ENCODE measurements at regions not wholly inside any gene's neighbourhood (a gene's known extent, or its start where the extent isn't known, plus 50 kb on each side); places are given as distances from the start of the nearest gene placed in this dataset.

GRCh38 chr10:58016614-58017013 lies 251.1 kb downstream of the IPMK start (continued):
- TF ChIP-seq FOXM1 (IDR thresholded peaks at IDR 0.05; ENCODE audit: low read depth) (no peak), FOXJ3 (CRISPR knock-in tag; IDR thresholded peaks at IDR 0.05) (no peak)

- no peak overlapping the region for H3K4me2 ChIP-seq
- TF ChIP-seq YY1 (IDR thresholded peaks at IDR 0.05; ENCODE audit: low read depth) (no peak), NRF1 (IDR thresholded peaks at IDR 0.05; ENCODE audit: low read depth, low read length) (no peak), RFX5 (IDR thresholded peaks at IDR 0.05; ENCODE audit: low read length) (no peak), MAX (IDR thresholded peaks at IDR 0.05; ENCODE audit: low read depth) (no peak), ELF1 (IDR thresholded peaks at IDR 0.05) (no peak), FOXJ3 (CRISPR knock-in tag; IDR thresholded peaks at IDR 0.05) (no peak), POLR2AphosphoS5 (IDR thresholded peaks at IDR 0.05; ENCODE audit: low read depth, low read length) (no peak), USF2 (IDR thresholded peaks at IDR 0.05; ENCODE audit: borderline replicate concordance, low read depth, low read length) (no peak), CHD2 (IDR thresholded peaks at IDR 0.05; ENCODE audit: low read length, partially characterized antibody) (no peak), TAF1 (IDR thresholded peaks at IDR 0.05; ENCODE audit: borderline replicate concordance, low read depth, low read length) (no peak), RAD21 (IDR thresholded peaks at IDR 0.05; ENCODE audit: low read length) (no peak), RXRA (IDR thresholded peaks at IDR 0.05; ENCODE audit: borderline replicate concordance, low read depth) (no peak), REST (IDR thresholded peaks at IDR 0.05; ENCODE audit: low read depth, low read length) (no peak), FOXM1 (IDR thresholded peaks at IDR 0.05; ENCODE audit: low read depth) (no peak), SMC3 (IDR thresholded peaks at IDR 0.05; ENCODE audit: low read depth, low read length) (no peak), JUND (IDR thresholded peaks at IDR 0.05) (no peak), GABPA (IDR thresholded peaks at IDR 0.05; ENCODE audit: low read depth) (no peak)
- WGBS (ENCODE audit: low lambda C conversion rate), result 51% methylated on average over 1 of the region's 1 CpG
- H4K20me1 ChIP-seq (ENCODE audit: insufficient read depth), result no peaks in the 10 kb centered on the region
- H3K79me2 ChIP-seq (ENCODE audit: insufficient read depth), result no peaks in the 10 kb centered on the region
- POLR2A ChIA-PET, result no interaction called here
- H3K9me3 ChIP-seq, result no peaks in the 10 kb centered on the region
- no peak for DNase-seq
- peaks cover 3% of the 10 kb centered on the region for H3F3A ChIP-seq (replicated peaks; ENCODE audit: insufficient read depth)
- CTCF ChIA-PET, result no interaction called here
- no peak overlapping the region for H3K9ac ChIP-seq
- no peaks in the 10 kb centered on the region for H3K27me3 ChIP-seq (ENCODE audit: insufficient read depth)
- H2AFZ ChIP-seq (ENCODE audit: low read depth), result no peak overlapping the region
- H3K36me3 ChIP-seq (replicated peaks in 1 of 2; ENCODE audit: control insufficient read depth in 1 of 2, insufficient read depth in 2 of 2, low read length in 1 of 2), result no peaks in the 10 kb centered on the region
- no peak overlapping the region for H3K27ac ChIP-seq (ENCODE audit: low read depth in 2 of 2, low read length in 1 of 2)
- no peaks in the 10 kb centered on the region; a peak in 1 of 4 replicates for H3K4me1 ChIP-seq (ENCODE audit: control insufficient read depth in 1 of 2, insufficient read depth in 2 of 2, low read depth in 1 of 2, low read length in 1 of 2)
- no peaks in the 10 kb centered on the region for H3K9me2 ChIP-seq
- no peak overlapping the region for H3K4me3 ChIP-seq (ENCODE audit: low read depth in 2 of 2, low read length in 1 of 2)
These were observed 253.3 kb downstream of the IPMK start for GRCh38 chr10:58014436-58014835.
